ENCODE measurements at regions not wholly inside any gene's neighbourhood (a gene's known extent, or its start where the extent isn't known, plus 50 kb on each side); places are given as distances from the start of the nearest gene placed in this dataset.

DNA sequence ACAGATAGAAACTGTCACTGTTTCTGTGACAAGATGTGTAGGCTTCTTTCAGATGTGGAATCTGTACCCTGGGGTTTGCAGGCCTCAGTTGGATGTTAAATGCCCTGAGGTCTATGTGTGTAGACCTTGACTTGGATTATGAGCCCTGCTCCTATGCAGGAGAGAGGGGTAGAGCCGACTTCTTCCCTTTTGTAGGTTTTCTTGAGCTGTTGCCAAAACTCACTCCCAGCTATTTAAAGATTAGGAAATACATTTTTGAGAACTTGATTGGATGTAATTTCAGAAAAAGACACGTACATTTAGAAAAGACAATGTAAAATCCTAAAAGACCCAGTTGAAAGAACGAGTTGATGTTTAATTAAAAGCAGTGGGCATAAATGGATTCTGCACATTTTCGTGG, 374.8 kb downstream of the SLC4A3 start:
- H3K27ac ChIP-seq: no peak overlapping the region
- no peaks in the 10 kb centered on the region for H3K27me3 ChIP-seq
- H3K36me3 ChIP-seq (replicated peaks in 1 of 2; ENCODE audit: insufficient read depth in 1 of 2, low read depth in 2 of 2): no peaks in the 10 kb centered on the region
- peaks cover 12% of the 10 kb centered on the region for H3K4me1 ChIP-seq
- no peak for TF ChIP-seq POLR2A (IDR thresholded peaks at IDR 0.05)
- no peak for TF ChIP-seq CTCF (IDR thresholded peaks at IDR 0.05)
- DNase-seq: no peak
- intact Hi-C loops (cut with DNase I): no loop called here
- H3K9me3 ChIP-seq: no peaks in the 10 kb centered on the region
- 81% methylated on average over 4 of the region's 4 CpGs for WGBS, 2 donors
- H3K4me3 ChIP-seq: no peak overlapping the region
- ATAC-seq: no peak

- Histone ChIP-seq H3K27ac (no peak overlapping the region), H3K4me1 (peaks cover 12% of the 10 kb centered on the region), H3K36me3 (replicated peaks in 1 of 2; ENCODE audit: insufficient read depth in 1 of 2, low read depth in 2 of 2) (no peaks in the 10 kb centered on the region), H3K4me3 (no peak overlapping the region), H3K9me3 (no peaks in the 10 kb centered on the region), H3K27me3 (no peaks in the 10 kb centered on the region)
- intact Hi-C loops (cut with DNase I): no loop called here
- TF ChIP-seq CTCF (IDR thresholded peaks at IDR 0.05) (no peak), POLR2A (IDR thresholded peaks at IDR 0.05) (no peak)
- ATAC-seq (no peak), DNase-seq (no peak)
- WGBS, 2 donors: 91 to 92% methylated on average over 3 of the region's 3 CpGs
Measured at GRCh38 chr2:220002699-220003098, 375.3 kb downstream of the SLC4A3 start.

DNA sequence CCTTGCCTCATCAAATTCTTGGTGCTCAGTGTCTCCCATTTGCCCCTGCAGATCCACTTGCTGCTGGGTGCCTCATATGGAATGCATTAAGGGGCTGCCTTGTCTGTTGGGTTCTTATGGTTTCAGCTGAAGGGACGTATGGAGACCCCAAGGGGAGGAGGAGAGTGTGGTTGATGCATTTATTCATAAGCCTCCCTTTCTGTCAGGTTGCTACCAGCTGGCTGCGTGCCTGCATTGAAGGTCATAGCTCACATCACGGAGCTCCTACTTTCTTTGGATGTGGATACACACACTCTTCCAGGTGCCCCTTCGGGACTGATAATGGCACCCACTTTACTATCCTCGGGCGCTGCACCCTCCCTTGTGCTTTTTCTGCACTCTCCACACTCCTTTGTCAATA, 377.9 kb downstream of the SLC4A3 start:
- TF ChIP-seq CTCF (IDR thresholded peaks at IDR 0.05): no peak
- no peak for TF ChIP-seq POLR2A (IDR thresholded peaks at IDR 0.05)
- H3K27me3 ChIP-seq: no peaks in the 10 kb centered on the region
- intact Hi-C loops (cut with DNase I): no loop called here
- WGBS, 2 donors: 76 to 90% methylated on average over 6 of the region's 6 CpGs
- H3K9me3 ChIP-seq: no peaks in the 10 kb centered on the region
- H3K27ac ChIP-seq: no peak overlapping the region
- DNase-seq: no peak
- ATAC-seq: no peak
- H3K4me1 ChIP-seq: peaks cover 12% of the 10 kb centered on the region
- no peak overlapping the region for H3K4me3 ChIP-seq
- no peaks in the 10 kb centered on the region for H3K36me3 ChIP-seq (replicated peaks in 1 of 2; ENCODE audit: insufficient read depth in 1 of 2, low read depth in 2 of 2)

DNA sequence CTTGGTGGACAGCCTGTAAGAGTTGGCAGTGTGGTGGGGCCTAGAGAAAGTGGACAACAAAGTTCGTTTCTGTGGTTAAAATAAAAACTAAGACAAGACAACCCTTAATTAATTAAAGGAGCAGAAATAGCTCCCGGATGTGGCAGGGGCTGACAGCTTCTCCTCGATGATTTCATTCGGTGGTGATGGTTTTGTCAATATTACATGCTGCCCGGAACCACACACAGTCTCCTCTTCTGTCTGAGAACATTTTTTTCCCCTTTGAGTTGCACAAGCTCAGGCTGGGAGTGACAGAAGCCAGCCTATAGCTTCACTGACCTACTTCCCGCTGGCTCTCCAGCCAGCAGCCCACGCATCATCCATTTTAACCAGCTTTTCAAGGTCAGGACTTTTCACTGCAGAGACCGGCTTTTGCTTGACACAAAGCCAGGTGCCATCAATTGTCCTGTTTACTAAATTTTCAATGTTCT, 378.8 kb downstream of the SLC4A3 start:
- TF ChIP-seq CTCF (IDR thresholded peaks at IDR 0.05): no peak
- TF ChIP-seq POLR2A (IDR thresholded peaks at IDR 0.05): no peak
- Histone ChIP-seq H3K4me3 (no peak overlapping the region), H3K4me1 (peaks cover 12% of the 10 kb centered on the region), H3K36me3 (replicated peaks in 1 of 2; ENCODE audit: insufficient read depth in 1 of 2, low read depth in 2 of 2) (no peaks in the 10 kb centered on the region), H3K9me3 (no peaks in the 10 kb centered on the region), H3K27ac (peak overlapping the region in 2 of 4 donors; percentile 8 to 20), H3K27me3 (no peaks in the 10 kb centered on the region)
- 23 to 31% methylated on average over 8 of the region's 8 CpGs for WGBS, 2 donors
- DNase-seq: peak; percentile 13 to 51 (median 29)
- peak; percentile 62 for ATAC-seq
- intact Hi-C loops (cut with DNase I): no loop called here

DNA sequence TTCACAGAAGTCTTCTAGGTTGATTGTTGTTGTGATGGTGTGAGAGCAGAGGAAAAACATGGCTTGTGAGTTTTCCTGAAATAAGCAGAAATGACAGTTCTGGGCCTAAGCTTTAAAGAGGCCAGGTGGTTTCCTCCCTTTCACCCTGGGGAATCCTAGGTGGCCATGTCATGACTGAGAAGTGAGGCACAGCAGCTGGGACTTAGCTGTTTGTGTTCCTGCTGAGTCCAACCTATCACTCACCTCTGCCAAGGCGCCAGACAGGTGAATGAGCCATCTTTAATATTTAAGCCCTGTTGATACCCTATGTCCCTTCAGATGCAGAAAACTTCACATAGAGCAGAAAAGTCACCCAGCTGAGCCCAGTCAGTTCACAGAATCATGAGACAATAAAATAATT, 384.4 kb downstream of the SLC4A3 start:
- WGBS, 2 donors: 88 to 94% methylated on average over 1 of the region's 1 CpG
- no peak for DNase-seq

More for the DNA sequence above, 384.4 kb downstream of the SLC4A3 start:
- Histone ChIP-seq H3K27ac (no peak overlapping the region), H3K9me3 (no peaks in the 10 kb centered on the region), H3K4me3 (no peak overlapping the region), H3K27me3 (no peaks in the 10 kb centered on the region), H3K36me3 (replicated peaks in 1 of 2; ENCODE audit: insufficient read depth in 1 of 2, low read depth in 2 of 2) (no peaks in the 10 kb centered on the region), H3K4me1 (peaks cover 3% of the 10 kb centered on the region)
- no peak for ATAC-seq
- TF ChIP-seq CTCF (IDR thresholded peaks at IDR 0.05) (no peak), POLR2A (IDR thresholded peaks at IDR 0.05) (no peak)
- intact Hi-C loops (cut with DNase I): no loop called here

All from body of pancreas (tissue), 4 donors.